ENCODE measurements at regions not wholly inside any gene's neighbourhood (a gene's known extent, or its start where the extent isn't known, plus 50 kb on each side); places are given as distances from the start of the nearest gene placed in this dataset.
"Not testable (repeated sequence)": the region's sequence is repeated elsewhere in the genome, so short reads cannot be mapped to it uniquely, and the experiment has no call there.

DNA sequence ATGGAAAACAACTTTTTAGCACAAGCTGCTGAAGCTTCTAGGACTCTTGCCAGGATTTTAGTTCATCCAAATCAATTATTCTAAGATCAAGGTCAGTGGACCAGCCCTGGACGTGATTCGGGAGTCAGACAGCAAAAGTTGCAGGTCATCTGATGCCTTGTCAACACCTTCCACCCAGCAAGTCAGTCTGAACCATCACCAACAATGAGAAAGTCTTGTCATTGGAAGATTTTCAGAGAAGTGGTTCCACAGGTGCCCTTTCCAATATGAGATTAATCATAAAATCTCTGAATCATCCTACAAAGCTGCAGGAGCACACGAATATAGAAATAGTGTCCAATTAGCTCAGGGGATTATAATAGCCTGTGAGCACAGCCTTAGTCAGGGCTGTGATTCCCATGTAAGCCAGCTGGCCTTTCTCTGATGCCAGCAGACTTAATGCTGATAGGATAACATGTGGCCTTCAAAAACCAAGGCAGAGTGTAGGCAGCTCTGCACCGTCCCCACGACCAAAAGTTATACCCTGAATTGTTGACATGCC lies 445.0 kb upstream of the TRPC7 start:
- no peak for DNase-seq

DNA sequence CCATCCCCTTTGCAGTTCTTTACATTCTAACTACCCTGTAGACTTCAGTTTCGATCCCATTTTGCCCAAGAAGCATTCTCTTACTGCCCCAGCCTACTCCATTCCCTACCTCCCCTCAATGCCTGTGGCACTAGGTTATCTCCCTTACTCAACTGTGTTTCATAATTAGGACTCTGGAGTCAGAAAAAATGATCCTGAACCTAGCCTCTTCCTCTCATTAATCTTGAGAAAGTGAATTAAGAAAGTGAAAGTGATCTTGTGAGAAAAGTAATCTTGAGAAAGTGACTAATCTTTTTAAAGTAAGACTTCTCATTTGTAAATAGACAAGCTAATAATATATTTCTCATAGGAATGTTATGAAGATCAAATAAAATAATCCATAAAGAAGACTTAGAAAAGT lies 444.0 kb upstream of the TRPC7 start:
- DNase-seq: no peak

DNA sequence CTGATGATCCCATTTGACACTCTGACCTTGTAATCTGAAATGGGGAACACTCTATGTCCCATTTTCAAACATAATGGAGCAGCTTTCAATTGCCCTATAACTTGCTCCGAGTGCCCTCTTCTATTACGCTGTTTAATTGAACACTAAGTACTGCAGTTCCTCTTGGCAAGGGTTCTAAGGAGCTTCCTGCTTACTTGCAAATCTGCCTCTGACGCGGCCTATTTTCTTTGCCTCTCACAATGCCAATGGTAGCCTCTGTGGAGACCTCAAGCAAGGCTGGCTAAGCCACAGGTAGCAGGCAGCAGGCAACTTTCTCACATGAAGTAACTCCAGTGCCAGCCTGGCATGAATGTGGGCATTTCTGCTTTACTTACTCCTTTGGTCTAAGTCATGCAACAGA lies 443.4 kb upstream of the TRPC7 start:
- DNase-seq: no peak

DNA sequence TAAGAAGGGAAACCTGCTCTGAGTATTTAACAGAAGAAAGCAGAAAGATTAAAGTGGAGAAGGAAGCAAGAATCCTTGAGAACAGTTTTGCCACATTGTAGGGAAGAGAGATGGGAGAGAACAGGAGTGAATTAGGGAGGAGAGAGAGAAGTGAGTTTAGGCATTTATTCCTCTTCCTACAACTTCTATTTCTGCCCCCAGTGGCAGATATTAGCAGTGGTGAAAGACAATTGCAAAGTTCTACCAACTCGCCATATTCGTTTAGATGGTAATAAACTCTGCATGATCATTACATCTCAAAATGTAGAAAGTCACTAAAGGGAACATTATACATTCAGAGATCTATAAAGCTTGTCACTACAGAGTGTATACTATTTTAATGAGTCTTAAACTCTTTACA lies 440.1 kb upstream of the TRPC7 start:
- DNase-seq: no peak

DNA sequence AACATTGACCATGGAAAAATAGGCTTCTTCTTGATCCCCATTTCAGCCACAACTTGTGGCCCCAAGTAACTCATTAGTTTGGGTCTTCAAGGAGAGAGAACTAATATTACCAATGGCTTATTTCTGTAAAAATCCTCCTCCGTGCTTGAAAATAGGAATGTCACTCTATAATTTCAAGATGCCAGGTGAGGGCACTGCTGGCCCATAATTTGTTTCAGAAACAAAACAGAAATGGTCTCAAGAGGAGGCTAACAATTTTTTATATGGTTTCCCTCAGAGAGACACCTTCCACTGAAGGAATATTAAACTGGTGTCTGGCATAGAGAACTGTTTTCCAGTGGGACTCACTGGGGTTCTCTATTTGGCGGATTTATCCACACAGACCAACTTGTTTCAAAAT lies 437.0 kb upstream of the TRPC7 start:
- no peak for DNase-seq

DNA sequence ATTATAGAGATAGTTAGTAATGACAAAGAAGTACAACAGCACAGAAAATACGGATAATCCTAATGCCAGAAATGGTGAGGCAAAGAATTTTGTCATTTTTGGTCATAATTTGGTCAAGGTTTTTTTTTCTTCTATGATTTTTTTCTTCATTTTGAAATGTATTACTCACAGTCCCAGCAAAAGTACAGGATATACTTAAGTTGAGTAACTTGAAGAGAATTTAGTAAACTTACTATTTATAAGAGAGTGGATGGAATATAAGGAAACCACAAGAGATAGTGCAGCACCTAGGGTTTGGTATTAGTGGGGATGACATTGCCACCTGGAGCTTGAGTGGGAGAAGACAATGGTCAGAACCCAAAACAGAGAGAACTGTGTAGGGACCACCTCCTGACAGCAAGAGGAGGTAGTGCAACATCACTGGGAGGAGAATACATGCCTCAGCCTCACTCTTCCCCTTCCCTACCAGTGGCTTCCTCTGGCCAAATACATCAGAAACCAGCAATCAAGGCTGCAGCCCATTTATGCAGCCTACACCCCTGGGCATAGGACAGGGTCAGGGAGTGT lies 434.5 kb upstream of the TRPC7 start:
- no peak for DNase-seq

DNA sequence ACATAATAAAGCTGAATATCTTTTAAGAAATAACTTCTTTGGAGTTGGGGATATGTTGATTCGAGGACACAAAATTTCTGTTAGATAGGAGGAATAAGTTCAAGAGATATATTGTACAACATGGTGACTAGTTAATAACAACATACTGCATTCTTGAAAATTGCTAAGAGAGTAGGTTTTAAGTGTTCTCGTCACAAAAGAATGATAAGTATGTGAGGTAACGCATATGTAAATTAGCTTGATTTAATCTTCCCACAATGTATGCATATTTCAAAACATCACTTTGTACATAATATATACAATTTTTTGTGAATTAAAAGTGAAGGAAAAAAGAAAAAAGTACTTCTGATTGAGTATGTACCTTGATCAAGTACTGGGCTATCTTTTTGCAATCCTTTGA lies 428.0 kb upstream of the TRPC7 start:
- DNase-seq: no peak

DNA sequence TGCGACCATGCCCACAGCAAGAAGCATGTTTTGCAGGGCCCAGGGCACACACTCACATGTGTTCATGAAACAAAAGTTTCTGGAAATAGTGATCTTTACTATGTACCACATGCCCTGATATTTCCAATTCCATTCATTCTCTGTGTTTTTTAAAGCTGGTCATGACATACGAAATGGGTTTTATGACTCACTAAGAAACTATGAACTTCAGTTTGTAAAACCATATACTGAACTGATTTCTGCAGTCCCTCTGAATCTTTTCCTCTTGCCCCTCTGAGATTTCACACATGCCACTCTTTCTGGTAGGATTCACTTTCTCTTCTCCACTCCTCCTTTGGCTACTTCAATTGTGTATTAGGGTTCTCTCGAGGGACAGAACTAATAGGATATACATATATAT lies 416.1 kb upstream of the TRPC7 start:
- DNase-seq: no peak

DNA sequence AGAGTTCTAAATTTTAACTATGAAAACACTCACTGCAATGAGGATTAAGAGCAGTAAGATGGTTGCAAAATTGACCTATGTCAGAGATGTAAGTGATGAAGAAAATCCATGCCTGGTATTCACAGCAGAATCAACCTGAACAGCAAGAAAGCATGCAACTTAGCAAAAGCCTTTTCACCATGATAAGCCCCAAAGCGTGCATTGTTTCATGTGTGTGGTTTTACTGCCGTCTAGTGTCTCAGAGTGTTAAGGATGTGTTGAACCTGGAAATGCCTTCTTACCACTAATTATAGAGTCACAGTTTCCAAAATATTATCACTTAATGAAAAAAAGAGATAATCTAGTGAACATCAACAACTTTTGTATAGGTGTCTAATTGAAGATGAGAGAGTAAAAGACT lies 415.2 kb upstream of the TRPC7 start:
- no peak for DNase-seq

DNA sequence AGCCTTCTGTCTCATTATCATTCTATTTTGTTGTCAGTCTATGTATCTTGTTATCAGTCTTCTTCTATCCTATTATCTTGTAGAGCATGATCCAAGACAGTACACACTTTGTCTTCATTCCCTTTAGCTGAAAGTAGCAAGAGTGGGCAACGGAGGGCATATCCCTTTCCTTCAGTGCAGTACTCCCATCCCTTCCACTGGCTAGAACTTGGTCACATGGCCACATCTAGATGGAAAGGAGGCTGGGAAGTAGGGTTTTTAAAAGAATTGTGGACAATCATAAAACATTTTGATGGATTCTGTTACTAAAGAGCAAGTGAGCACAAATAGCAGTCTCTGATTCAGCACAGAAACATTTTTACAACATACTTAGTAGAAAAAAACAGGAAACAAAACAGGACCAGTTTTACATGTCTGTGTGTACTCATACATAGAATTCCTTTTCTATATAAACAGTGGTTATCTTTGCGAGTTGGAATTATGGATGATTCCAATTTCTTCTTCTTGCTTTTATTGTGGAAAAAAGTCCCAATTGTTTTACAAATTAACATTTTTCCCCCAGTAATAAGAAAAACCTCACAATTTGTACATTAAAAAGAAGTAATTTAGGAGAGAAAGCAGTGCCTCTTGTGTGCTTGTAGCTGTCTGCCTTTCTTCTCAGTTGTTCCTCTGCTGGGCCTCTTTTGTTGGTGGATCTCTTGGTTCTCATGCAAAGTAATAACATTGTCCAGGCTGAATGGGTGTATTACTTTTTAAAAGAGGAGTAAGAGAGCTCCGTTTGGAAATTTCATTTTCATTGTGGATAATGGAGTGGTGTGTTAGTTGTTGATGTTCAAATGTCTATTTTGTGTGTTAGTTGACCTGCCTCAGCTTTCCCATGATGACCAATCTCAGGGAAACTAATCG lies 410.9 kb upstream of the TRPC7 start:
- DNase-seq: no peak

DNA sequence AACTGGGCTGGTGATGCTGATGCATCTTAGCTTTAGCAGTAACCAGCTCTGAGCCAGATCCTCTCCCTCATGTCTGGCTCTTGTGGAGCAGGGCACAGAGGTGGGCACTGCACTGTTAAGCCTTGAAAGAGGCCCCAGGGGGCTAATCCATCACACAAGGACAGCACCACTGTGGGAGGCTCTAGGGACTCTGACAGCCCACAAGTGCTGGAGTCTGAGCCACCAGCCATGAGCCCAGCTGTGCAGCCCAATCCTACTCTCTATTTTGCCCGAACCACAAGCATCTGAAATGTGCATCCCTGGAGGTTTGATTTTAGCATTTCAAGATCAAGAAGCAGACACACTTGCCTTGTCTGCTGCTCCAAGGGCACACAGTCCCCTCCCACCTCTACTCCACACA lies 407.1 kb upstream of the TRPC7 start:
- DNase-seq: no peak

DNA sequence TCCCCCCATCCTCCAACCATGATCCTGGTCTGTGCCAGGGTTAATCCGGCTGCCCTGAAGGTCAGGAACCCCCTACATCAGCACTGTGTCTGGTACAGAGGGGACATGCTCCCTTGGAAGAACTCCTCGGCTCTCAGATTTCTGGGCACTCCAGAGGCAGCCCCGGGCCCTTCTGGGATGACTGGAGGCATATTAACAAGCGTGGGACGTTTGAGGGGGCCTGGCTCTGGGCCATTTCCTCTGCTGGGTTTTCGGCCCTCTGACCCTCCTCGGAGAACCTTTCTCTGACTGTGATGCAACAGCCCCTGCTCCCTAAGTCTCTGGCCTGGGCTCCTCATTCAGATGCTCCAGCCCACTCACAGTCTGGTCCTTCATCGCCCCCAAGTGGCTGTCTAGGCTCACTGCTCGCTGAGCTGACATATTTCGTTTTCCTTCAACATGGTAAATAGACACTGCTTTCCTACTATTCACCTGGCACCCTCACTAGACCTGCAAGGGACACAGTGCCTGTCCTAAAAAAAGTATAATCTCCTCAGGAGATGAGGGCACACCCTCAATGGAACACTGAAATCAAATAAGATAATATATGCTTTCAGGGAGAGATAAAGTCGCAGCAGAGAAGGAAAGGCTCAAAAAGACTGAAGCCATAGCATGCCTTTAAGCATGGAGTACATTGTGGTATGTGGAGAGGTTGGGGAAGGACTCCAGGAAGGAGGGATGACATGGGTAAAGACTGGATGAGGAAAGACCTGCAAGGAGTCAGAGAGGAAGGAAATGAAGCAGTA lies 404.7 kb upstream of the TRPC7 start:
- DNase-seq: no peak

DNA sequence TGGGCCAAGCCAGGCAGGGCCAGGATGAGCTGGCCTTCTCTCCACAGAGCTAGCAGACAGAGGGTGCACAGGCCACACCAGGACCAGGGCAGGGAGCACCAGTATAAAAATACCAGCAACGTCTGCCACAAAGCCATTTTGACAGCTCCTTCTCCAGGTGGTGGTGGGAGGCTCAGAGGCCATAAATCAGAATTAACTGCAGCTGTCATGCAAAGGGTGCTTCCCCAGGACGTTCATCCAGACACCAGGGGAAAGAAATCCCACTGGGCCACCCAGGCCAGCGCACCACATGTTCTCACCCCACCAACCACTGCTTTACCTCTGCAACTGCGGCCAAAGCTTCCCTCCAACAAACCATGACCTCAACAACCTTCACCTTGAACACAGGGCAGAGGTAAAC lies 403.7 kb upstream of the TRPC7 start:
- DNase-seq: no peak

DNA sequence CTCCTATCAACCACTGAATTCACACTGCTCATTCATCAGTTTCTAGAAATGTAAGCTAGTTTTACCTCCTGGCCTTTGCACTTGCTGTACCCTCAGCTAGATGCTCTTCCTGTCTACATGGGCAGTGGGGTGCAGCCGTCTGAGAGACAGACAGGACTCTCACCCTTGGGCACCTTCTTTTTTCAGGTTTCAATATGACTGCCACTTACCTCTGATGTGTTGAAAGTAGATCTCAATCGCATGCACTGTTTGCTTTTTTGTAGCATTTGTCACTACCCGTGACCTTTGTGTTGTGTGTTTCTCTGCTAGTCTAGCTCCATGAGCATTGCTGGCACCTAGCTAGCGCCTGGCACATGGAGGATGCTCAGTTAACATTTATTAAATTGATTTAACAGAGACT lies 403.1 kb upstream of the TRPC7 start:
- no peak for DNase-seq

DNA sequence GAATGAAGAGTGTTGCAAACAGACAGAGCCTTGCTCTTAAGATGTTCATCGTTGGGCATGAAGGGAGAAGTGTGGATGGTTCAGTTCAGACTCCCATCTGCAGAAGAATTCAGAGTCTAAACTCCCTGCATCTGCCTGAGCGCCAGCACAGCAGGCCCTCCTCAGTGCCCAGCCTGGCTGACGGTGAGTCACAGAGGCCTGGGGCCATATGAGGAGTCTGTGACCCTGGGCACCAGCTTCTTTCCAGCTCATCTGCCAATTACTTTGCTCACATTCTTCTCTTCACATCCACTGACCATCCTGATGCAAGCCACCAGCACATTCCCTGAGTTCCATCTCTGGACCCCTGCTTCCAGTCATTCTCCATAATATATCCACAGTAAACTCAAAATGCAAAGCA lies 401.1 kb upstream of the TRPC7 start:
- no peak for DNase-seq

DNA sequence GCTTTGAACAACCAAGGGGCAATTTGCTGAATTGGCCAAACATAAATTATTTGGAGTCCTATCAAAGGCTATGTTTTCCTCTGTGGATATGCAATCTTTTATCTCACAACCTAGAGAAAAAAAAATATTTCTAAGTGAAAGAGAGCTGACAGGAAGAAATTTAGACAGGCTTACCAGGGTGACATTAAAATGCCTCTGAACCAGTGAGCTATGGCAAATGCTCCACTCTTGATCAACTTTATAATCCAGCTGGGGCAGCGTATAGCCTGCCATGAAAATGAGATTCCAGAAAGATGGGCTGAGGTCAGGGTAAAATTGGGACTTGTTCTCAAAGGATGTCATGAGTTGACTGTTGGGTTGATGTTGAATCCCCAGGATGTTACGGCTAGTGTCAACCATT lies 399.3 kb upstream of the TRPC7 start:
- DNase-seq: no peak

DNA sequence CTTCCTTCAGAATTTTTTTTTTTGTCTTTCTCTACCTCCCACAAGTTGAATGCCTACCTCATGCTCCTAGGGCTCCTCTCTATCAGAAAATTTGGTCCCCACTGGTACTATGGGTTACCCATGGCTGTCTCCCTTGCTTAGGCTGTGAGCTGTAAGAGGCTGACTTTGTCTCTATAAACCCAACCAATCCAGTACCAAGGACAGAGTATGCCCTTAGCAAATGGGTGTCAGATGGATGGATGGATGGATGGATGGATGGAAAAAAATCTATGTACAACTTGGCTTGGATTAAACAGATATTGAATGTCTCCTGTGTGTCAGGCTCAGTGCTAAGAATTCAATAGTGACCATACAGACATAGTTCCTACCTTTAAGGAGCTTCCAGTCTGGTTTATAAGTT lies 398.2 kb upstream of the TRPC7 start:
- no peak for DNase-seq

DNA sequence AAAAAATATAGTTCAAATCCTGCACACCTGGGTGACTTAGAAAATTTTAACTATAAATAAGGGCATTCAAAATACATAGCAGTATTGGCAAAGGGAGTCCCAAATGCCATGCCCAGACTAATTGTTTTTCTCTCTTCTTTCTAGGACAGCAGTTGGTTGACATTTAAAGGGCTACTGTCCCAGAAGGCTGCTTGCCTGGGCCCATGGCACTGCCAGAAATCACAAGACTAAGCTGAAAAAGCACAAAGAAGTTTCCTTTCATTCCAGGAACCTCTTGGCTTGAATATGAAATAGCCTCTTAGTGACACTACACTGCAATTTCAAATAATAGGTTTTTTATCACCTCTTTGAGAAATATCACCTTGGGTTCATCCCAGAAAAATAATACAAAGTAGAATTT lies 388.9 kb upstream of the TRPC7 start:
- DNase-seq: no peak

DNA sequence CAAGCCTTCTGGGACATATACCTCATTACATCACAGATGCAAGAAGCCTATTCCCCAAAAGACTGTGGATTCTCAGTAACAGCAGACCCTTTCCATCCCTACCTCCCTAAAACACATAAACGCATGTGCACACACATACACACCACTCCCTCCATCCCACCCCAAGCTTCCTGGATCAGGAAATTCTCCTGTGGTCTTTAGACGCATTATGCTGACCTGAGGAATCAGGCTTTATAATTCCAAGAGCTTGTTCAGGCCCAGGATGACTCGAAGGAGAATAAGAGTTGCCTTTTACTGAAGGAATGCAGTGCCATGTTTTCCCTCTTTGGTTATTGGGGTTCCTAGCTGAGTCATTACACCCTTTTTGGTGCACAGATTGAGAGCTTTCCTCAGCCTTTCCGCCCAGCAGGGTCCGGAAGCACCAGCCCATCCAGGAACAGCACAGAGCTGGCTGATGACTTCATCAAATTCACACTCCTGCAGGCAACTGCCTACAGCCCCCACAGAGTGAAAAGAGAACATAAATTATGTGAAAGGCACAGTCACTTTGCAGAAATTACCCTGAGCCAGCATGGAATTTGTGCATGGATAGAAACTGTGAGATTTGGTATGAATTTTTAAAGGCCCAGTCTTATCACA lies 385.0 kb upstream of the TRPC7 start:
- DNase-seq: no peak

DNA sequence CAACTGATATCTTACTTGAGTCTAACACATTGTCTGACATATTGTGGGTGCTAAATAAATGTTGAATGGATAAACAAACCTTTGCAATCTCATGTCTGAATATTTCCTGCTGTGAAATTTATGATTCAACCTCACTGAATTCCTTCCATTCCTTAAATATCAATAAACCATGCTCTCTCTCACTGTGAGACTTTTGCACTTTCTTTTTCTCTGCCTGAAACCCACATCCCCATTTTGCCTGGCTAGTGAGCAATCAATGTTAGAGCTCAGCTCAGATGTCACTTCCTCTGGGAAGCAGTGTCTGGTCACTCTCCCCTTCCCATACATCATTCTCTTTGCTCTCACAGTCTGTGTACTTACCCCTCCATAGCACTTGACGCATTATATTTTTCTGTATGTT lies 383.7 kb upstream of the TRPC7 start:
- DNase-seq: no peak

DNA sequence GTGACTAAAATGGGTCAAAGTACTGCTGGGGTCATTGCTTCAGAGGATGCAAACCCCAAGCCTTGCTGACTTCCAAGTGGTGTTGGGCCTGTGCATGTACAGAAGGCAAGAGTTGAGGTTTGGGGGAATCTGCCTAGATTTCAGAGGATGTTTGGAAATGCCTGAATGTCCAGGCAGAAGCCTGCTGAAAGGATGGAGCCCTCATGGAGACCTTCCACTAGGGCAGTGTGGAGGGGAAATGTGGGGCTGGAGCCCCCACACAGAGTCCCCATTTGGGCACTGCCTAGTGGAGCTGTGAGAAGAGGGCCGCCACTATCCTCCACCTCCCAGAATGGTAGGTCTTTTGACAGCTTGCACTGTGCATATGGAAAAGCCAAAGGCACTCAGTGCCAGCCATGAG lies 377.7 kb upstream of the TRPC7 start:
- DNase-seq: no peak

DNA sequence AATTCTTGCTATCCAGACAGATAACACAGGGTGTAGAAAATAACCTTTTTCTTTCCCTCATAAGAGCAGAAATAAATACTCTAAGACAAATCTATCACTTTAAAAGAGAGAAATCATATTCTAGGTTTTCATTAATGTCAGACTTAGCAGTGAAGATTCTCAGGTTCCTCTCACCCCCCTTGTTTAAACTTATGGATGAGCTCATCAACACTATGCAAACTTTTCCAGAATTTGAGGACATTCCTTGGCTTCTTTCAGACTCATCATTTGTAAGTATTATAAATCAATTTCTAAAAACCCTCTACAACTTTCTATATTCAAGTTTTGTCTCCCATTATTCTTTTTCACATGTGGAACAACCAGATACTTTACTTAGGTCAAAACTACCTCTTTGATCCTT lies 374.9 kb upstream of the TRPC7 start:
- no peak for DNase-seq

DNA sequence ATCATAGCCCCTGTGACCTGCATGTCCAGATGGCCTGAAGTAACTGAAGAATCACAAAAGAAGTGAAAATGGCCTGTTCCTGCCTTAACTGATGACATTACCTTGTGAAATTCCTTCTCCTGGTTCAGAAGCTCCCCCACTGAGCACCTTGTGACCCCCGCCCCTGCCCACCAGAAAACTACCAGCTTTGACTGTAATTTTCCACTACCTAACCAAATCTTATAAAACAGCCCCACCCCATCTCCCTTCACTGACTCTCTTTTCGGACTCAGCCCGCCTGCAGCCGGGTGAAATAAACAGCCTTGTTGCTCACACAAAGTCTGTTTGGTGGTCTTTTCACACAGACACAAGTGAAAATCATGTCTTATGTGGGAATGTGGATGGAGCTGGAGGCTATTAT lies 373.9 kb upstream of the TRPC7 start:
- DNase-seq: not testable (repeated sequence)

Data from stimulated activated CD4-positive, alpha-beta T cell treated with anti-CD3 and anti-CD28 coated beads, Interleukin-4, amount 100 ng/mL, for 4 hours (primary cell).